HG03097 (cell line): ENCODE measurements at regions not wholly inside any gene's neighbourhood (a gene's known extent, or its start where the extent isn't known, plus 50 kb on each side); places are given as distances from the start of the nearest gene placed in this dataset.
A peak's percentile ranks its signal among the peaks of the same experiment; 100 is the strongest.

Experiments
- ATAC-seq: cut with Tn5 transposase; IDR thresholded peaks from one replicate; pipeline ENCODE4 v1.9.1; 2021; ENCODE audit not compliant: unreplicated experiment, low FRiP score

GRCh38 chr4:18397681-18398390 lies 376.3 kb upstream of the LCORL start:
- no peak for ATAC-seq

GRCh38 chr4:18394656-18395055 lies 373.1 kb upstream of the LCORL start:
- ATAC-seq = no peak

GRCh38 chr4:18391354-18391728 lies 369.8 kb upstream of the LCORL start:
- ATAC-seq = no peak

GRCh38 chr4:18390655-18391353 lies 369.2 kb upstream of the LCORL start:
- no peak for ATAC-seq

- ATAC-seq = no peak
Observed at GRCh38 chr4:18389115-18389514, 367.6 kb upstream of the LCORL start.

- ATAC-seq = no peak
Observed at GRCh38 chr4:18388039-18388438, 366.5 kb upstream of the LCORL start.

DNA sequence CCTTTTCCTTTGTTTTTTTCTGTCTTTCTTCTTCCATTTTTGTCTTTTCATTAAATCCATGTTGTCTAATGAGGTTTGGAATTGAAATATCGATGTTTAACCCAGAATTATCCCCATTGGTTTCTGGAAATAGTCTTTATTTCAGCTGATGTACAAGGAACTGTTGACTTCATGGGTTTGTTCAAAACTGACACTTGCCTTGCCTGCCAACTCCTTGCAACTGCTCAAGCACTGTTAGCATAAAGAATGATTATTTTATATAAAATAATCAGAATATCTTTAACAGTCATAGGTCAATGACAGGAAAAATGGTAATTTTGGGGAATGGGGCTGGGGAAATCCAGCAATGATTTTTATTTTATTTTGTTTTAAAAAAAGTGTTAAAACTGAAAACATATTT lies 359.6 kb upstream of the LCORL start:
- no peak for ATAC-seq

DNA sequence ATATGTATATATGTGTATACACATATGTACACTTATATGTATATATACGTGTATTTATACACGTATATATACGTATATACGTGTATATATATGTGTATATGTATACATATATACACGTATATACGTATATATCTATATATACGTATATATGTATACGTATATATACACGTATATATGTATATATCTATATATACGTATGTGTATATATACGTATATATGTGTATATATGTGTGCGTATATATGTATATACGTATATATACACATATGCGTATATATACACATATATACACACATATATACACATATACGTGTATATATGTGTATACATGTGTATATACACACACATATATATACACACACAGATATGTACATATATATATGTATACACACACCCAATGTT lies 348.0 kb upstream of the LCORL start:
- ATAC-seq = no peak

- peak; percentile 72 for ATAC-seq
Observed at GRCh38 chr4:18366892-18367291, 345.3 kb upstream of the LCORL start.

DNA sequence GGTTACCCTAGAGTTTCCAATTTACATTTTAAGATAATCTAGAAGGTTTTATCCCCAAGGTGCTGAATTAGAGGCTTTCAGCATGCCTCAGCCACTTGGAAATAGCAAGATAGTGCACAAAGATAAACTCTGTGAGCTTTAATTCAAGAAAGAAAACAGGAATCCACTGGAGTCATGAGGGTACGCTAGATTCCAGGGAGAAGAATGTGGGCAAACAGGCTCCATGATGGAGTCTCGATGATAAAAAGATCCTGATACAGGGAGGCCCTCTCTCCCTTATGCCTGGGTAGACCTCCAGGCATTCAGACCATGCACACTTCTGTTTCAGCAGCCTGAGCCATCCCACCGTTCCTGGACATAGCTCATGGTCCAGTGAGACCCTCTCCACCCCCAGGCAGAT lies 344.6 kb upstream of the LCORL start:
- ATAC-seq = no peak

DNA sequence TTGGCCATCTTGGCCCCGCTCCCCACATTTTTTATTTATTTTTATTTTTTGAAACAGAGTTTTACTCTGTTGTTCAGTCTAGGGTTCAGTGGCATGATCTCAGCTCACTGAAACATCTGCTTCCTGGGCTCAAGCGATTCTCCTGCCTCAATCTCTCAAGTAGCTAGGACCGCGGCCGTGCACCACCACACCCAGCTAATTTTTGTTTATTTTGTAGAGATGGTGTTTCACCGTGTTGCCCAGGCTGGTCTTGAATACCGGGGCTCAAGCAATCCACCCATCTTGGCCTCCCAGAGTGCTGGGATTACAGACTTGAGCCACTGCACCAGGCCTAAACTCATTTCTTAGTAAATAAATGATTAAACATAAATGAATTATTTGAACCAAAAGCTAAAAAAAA lies 322.0 kb upstream of the LCORL start:
- no peak for ATAC-seq

GRCh38 chr4:18342847-18343246 lies 321.3 kb upstream of the LCORL start:
- ATAC-seq = no peak

- no peak for ATAC-seq
Observed at GRCh38 chr4:18321956-18322530, 300.5 kb upstream of the LCORL start.

GRCh38 chr4:18319431-18319830 lies 297.9 kb upstream of the LCORL start:
- ATAC-seq = no peak

GRCh38 chr4:18318682-18319388 lies 297.3 kb upstream of the LCORL start:
- no peak for ATAC-seq

DNA sequence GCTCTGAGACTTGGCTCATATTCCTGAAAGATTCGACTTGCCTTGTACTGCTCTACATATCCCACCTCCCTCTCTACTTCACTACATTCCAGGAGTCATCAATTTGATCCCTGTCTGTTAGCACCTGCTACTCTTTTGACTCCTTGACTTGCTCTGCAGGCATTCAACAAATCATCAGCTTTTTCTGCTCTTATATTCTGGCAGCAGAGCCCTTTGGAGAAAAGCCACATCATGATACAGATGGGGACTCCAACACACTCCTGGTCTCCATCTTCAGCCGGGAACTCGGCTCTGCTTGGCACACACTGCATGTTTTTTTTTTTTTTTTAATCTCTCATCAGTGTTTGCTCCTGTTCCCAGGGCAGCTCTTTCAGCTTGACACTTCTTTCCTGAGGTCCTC lies 293.2 kb upstream of the LCORL start:
- ATAC-seq = no peak

GRCh38 chr4:18297684-18298083 lies 276.1 kb upstream of the LCORL start:
- no peak for ATAC-seq

DNA sequence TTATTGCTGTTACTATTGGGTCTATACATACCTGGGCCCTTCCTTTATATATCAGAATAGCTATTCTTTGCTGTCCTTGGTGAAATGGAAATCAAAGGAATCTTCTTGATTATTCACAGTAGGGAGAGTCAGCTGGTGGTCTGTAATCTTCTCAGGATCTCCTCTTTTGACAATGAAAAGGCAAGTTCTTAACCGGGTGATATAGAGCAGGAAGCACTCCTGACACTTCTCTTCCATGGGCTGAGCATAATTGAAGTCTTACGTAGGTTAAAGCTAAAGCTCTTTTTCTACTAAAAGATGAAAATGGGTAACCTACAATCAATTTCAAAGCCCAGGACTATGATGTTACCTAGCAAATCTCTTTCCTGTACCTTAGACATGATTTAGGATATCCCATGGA lies 274.9 kb upstream of the LCORL start:
- no peak for ATAC-seq

- no peak for ATAC-seq
Observed at GRCh38 chr4:18294846-18295245, 273.3 kb upstream of the LCORL start.

DNA sequence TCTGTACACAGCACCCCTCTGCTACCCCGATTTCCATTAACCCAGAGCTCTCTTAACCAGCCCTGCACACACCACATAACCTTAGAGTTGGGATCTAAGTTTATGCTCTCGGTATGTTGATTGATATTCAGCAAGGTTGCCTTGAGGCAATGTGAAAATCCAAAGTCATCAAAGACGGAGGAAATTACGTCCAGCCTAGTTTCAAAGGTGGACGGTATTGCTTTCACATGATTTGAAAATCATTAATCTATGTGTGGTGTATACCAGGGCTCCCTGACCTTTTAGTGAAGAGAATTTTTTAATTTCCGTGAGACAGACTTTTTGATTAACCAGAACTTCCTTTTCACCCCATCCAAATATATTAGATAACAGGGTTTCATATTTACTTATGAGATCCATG lies 272.5 kb upstream of the LCORL start:
- ATAC-seq = no peak

DNA sequence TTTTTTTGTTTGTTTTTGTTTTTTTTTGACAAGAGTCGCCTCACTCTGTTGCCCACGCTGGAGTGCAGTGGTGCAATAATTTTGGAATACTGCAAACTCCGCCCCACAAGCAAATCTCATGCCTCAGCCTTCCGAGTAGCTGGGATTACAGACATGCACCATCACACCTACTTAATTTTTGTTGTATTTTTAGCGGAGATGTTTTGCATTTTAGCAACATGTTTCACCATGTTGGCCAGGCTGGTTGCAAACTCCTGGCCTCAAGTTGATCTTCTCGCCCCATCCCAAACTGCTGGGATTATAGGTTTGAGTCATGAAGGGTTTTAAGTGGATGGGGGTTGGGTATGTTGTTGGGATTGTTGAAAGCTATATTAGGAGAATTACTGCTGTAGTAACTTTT lies 270.9 kb upstream of the LCORL start:
- no peak for ATAC-seq

- no peak for ATAC-seq
Observed at GRCh38 chr4:18291981-18292380, 270.4 kb upstream of the LCORL start.
